Type B pancreatic cell (in vitro differentiated cells): ENCODE measurements at regions not wholly inside any gene's neighbourhood (a gene's known extent, or its start where the extent isn't known, plus 50 kb on each side); places are given as distances from the start of the nearest gene placed in this dataset.

Source experiments
- DNase-seq: peaks from one replicate; pipeline ENCODE4 v3.0.0; 2021; ENCODE audit warnings: mixed read lengths; ENCODE audit not compliant: unreplicated experiment; ENCODE audit errors: extremely low spot score
- H3K27ac Mint-ChIP-seq: 2 replicates; pipeline ENCODE4 v1.8.0; 2021; ENCODE audit warnings: mild to moderate bottlenecking, mixed read lengths
- H3K27me3 Mint-ChIP-seq: 2 replicates; pipeline ENCODE4 v1.8.0; 2021; ENCODE audit warnings: mixed read lengths
- H3K36me3 Mint-ChIP-seq: 2 replicates; pipeline ENCODE4 v1.8.0; 2021; ENCODE audit warnings: mixed read lengths
- H3K4me1 Mint-ChIP-seq: one replicate; pipeline ENCODE4 v1.8.0; 2021; ENCODE audit warnings: mixed read lengths; ENCODE audit not compliant: unreplicated experiment
- H3K4me3 Mint-ChIP-seq: 2 replicates; pipeline ENCODE4 v1.8.0; 2021; ENCODE audit warnings: mild to moderate bottlenecking, mixed read lengths
- H3K9me3 Mint-ChIP-seq: 2 replicates; pipeline ENCODE4 v1.8.0; 2021; ENCODE audit warnings: mixed read lengths
- TF ChIP-seq, protein P1 (sequence below): fragments of 200-600 bp; sonication (generic); conservative IDR thresholded peaks from 2 replicates; pipeline ENCODE4 v1.5.0; 2021; ENCODE audit warnings: antibody characterized with exemption, mild to moderate bottlenecking

DNA sequence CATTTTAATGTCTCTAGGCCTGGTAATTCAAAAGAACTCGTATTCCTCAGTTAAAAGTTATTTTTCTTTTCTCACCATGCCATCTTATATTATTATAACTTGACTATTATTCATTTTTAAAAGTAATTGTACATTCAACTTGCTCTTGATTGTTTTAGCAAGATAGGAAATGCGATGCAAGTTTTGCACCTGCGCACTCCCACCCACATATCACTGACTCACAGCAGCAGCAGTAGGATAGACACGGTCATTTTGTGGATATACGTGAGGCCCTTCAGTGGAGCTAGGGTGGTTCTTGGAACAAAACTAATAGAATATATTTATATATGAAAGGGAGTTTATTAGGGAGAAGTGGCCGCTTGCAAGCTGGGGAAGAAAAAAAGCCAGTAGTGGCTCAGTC is 95.5 kb upstream of the UBE3A start:
- Mint-ChIP-seq H3K9me3 (peaks cover 5% of the 10 kb centered on the region), H3K27me3 (no peaks in the 10 kb centered on the region), H3K36me3 (no peaks in the 10 kb centered on the region), H3K4me1 (no peaks in the 10 kb centered on the region), H3K4me3 (no peak overlapping the region), H3K27ac (no peak overlapping the region)
- TF ChIP-seq, protein P1, sequence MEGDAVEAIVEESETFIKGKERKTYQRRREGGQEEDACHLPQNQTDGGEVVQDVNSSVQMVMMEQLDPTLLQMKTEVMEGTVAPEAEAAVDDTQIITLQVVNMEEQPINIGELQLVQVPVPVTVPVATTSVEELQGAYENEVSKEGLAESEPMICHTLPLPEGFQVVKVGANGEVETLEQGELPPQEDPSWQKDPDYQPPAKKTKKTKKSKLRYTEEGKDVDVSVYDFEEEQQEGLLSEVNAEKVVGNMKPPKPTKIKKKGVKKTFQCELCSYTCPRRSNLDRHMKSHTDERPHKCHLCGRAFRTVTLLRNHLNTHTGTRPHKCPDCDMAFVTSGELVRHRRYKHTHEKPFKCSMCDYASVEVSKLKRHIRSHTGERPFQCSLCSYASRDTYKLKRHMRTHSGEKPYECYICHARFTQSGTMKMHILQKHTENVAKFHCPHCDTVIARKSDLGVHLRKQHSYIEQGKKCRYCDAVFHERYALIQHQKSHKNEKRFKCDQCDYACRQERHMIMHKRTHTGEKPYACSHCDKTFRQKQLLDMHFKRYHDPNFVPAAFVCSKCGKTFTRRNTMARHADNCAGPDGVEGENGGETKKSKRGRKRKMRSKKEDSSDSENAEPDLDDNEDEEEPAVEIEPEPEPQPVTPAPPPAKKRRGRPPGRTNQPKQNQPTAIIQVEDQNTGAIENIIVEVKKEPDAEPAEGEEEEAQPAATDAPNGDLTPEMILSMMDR: no peak
- DNase-seq: no peak

DNA sequence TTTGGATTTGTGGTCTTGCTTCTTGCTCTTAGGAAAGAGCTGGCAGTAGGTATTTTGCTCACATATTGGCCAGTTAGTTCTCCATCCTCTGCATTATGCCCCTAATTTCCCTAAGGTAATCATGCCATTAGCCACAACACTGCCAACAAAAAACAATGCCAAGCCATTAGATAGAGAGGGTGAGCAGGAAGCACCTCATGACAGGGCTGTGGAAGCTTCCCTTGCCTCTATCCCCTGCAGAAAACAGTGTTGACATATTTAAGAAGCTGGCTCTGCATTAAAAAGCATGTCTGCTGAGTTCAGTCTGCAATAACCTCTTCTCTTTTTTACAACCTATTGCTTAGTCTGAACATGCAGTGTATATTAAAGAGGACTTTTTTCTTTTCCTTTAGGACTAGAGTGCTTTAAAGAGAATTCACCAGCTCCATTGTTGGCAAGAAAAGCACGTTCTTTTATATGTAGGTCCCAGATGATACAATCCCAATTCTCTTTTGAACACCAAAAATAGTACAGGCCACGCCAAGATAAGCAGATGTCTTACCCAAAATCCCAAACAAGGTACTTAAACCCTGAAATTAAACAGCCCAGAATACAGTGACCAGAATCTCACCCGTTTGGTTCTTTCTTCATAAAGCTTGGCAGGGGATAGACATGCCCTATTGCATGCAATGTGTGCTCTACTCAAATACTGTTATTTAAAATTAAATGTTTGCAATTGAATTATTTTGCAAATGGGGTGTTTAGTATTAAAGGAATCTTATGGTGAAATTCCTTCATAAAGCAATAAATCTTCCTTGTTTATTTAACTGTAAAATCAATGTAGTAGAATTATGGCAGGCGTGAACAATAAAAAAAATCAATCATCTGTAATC is 93.7 kb upstream of the UBE3A start:
- no peaks in the 10 kb centered on the region for H3K4me1 Mint-ChIP-seq
- H3K27ac Mint-ChIP-seq: no peak overlapping the region
- no peaks in the 10 kb centered on the region for H3K27me3 Mint-ChIP-seq
- H3K4me3 Mint-ChIP-seq: no peak overlapping the region
- H3K9me3 Mint-ChIP-seq: peaks cover 5% of the 10 kb centered on the region
- no peak for DNase-seq
- no peaks in the 10 kb centered on the region for H3K36me3 Mint-ChIP-seq
- TF ChIP-seq, protein P1: no peak

DNA sequence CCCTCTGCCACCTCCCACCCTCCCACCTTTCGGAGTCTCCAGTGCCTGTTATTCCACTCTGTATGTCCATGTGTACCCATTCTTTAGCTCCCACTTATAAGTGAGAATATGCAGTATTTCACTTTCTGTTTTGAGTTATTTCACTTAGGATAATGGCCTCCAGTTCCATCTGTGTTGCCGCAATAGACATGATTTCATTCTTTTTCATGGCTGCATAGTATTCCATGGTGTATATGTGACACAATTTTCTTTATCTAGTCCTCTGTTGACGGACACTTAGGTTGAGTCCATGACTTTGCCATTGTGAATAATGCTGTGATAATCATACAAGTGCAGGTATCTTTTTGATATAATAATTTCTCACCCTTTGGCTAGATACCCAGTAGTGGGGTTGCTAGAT is 91.0 kb upstream of the UBE3A start:
- Mint-ChIP-seq H3K4me1 (no peaks in the 10 kb centered on the region), H3K27me3 (no peaks in the 10 kb centered on the region), H3K4me3 (no peak overlapping the region), H3K27ac (no peak overlapping the region), H3K9me3 (no peaks in the 10 kb centered on the region), H3K36me3 (no peaks in the 10 kb centered on the region)
- TF ChIP-seq, protein P1: no peak
- no peak for DNase-seq

DNA sequence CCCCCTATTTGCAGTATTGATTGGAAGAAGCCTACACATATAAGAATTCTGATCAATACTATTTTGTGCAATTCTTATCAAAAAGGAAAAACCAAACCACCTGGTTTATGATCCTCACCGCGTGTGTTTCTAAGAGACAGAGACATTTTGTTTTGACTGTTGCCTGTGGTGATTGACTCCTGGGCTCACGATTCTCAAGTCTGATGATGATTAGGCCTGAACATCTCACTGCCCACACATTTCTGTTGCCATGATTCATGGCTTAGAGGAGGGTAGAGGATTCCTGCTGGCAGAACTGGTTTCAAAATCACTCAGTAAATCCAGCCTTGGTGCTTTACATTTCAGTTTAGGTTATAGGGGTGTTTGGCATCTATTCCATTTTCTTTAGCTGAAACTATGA is 88.3 kb upstream of the UBE3A start:
- H3K36me3 Mint-ChIP-seq: no peaks in the 10 kb centered on the region
- H3K4me1 Mint-ChIP-seq: no peaks in the 10 kb centered on the region
- no peak for DNase-seq
- H3K4me3 Mint-ChIP-seq: no peak overlapping the region
- no peak overlapping the region for H3K27ac Mint-ChIP-seq
- TF ChIP-seq, protein P1: no peak
- H3K27me3 Mint-ChIP-seq: no peaks in the 10 kb centered on the region
- H3K9me3 Mint-ChIP-seq: no peaks in the 10 kb centered on the region

DNA sequence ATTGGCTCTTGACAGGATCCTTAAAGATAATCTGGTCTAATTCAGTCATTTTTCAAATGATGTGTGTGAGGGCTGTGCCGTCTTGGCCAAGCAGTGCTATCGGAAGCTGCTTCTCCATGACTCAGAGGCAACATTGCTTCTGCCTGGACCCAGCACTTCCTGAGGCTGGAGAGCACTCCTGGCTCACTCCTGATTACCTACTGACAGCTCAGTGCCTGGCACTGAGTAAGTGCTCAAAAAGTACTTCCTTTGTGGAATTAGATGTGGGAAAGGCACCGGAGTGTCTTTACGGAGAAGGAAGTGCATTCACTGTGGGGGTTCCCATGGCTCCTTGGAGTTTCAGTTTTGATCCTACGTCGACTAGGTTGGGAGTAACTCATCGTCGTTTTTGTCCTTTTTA is 86.9 kb upstream of the UBE3A start:
- TF ChIP-seq, protein P1: no peak
- Mint-ChIP-seq H3K27me3 (no peaks in the 10 kb centered on the region), H3K4me3 (no peak overlapping the region), H3K4me1 (no peaks in the 10 kb centered on the region), H3K36me3 (no peaks in the 10 kb centered on the region), H3K27ac (no peak overlapping the region), H3K9me3 (no peaks in the 10 kb centered on the region)
- no peak for DNase-seq
